CD8-positive, alpha-beta memory T cell (primary cell): ENCODE measurements at regions not wholly inside any gene's neighbourhood (a gene's known extent, or its start where the extent isn't known, plus 50 kb on each side); places are given as distances from the start of the nearest gene placed in this dataset.
"Not testable (repeated sequence)": the region's sequence is repeated elsewhere in the genome, so short reads cannot be mapped to it uniquely, and the experiment has no call there.

Source experiments
- CTCF ChIA-PET: fragments of 350-600 bp; sonication (Branson Sonifier 250); formaldehyde crosslinking; loops from one replicate; lab custom pipeline; 2021; ENCODE audit warnings: antibody characterized with exemption; lab: Charles Lee
- POLR2A ChIA-PET: fragments of 350-600 bp; sonication (Branson Sonifier 250); formaldehyde crosslinking; loops from one replicate; lab custom pipeline; 2021; ENCODE audit warnings: antibody characterized with exemption; lab: Charles Lee
- DNase-seq, 5 donors: peaks; one replicate each; pipeline versions ENCODE4 v3.0.0 to v3.0.0-alpha.2; 2020 to 2022; ENCODE audit warnings: mixed read lengths in 1 of 5
- H3K27ac ChIP-seq: one replicate; pipeline ENCODE4 v1.7.0; 2013; ENCODE audit warnings: low read depth, mild to moderate bottlenecking, low read length, moderate library complexity
- H3K27me3 ChIP-seq: 2 replicates; pipeline ENCODE4 v1.7.0; 2013; ENCODE audit warnings: low read length, mild to moderate bottlenecking; ENCODE audit not compliant: insufficient read depth, poor library complexity, severe bottlenecking
- H3K36me3 ChIP-seq: 2 replicates; pipeline ENCODE4 v1.7.0; 2013; ENCODE audit warnings: mild to moderate bottlenecking, low read length, moderate library complexity; ENCODE audit not compliant: insufficient read depth
- H3K4me1 ChIP-seq: 2 replicates; pipeline ENCODE4 v1.7.0; 2013; ENCODE audit warnings: mild to moderate bottlenecking, low read length, moderate library complexity; ENCODE audit not compliant: insufficient read depth
- H3K4me3 ChIP-seq: 2 replicates; pipeline ENCODE4 v1.7.0; 2013; ENCODE audit warnings: mild to moderate bottlenecking, low read length
- H3K9me3 ChIP-seq: 2 replicates; pipeline ENCODE4 v1.7.0; 2013; ENCODE audit warnings: mild to moderate bottlenecking, low read length
- H3K27ac Mint-ChIP-seq, 8 donors: one replicate each; pipeline ENCODE4 v1.8.0; 2020 to 2021; ENCODE audit warnings: mixed read lengths in 8 of 8, mild to moderate bottlenecking in 6 of 8, inconsistent platforms in 3 of 8, moderate library complexity in 3 of 8
- H3K27me3 Mint-ChIP-seq, 2 donors: one replicate each; pipeline ENCODE4 v1.8.0; 2020 to 2021; ENCODE audit warnings: mixed read lengths in 2 of 2, mild to moderate bottlenecking in 1 of 2, moderate library complexity in 1 of 2
- H3K36me3 Mint-ChIP-seq, 3 donors: one replicate each; pipeline ENCODE4 v1.8.0; 2020 to 2021; ENCODE audit warnings: mixed read lengths in 3 of 3, inconsistent platforms in 1 of 3, mild to moderate bottlenecking in 1 of 3
- H3K4me1 Mint-ChIP-seq, 3 donors: one replicate each; pipeline ENCODE4 v1.8.0; 2020 to 2021; ENCODE audit warnings: mixed read lengths in 3 of 3, inconsistent platforms in 1 of 3, mild to moderate bottlenecking in 1 of 3
- H3K4me3 Mint-ChIP-seq, 7 donors: one replicate each; pipeline ENCODE4 v1.8.0; 2020 to 2021; ENCODE audit warnings: mixed read lengths in 7 of 7, mild to moderate bottlenecking in 6 of 7, moderate library complexity in 4 of 7, inconsistent platforms in 2 of 7
- H3K9me3 Mint-ChIP-seq, 5 donors: one replicate each; pipeline ENCODE4 v1.8.0; 2020 to 2022; ENCODE audit warnings: mixed read lengths in 5 of 5, mild to moderate bottlenecking in 3 of 5, moderate library complexity in 2 of 5, inconsistent platforms in 1 of 5

DNA sequence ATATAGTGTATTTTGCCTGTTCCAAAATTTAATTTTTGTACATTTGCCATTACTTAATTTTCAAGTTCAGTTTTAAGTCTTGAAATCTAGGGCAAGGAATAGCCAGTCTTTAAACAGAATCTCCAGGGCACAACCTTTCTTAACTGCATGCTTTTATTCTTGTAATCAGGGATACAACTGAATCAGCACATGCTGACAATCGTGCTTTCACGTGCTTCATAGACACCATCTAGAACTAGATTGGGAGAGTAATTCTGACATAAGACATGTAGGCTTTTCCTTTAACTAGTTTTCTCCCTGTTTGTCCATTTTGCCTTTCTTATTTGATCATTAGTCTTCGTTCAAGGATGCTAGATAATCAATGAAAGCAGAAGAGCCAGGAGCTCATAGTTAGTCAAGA is 650.4 kb upstream of the CADM2 start:
- Histone ChIP-seq H3K36me3 (no peaks in the 10 kb centered on the region), H3K27me3 (no peaks in the 10 kb centered on the region), H3K4me1 (no peaks in the 10 kb centered on the region), H3K4me3 (no peak overlapping the region), H3K9me3 (no peaks in the 10 kb centered on the region), H3K27ac (no peak overlapping the region)
- Mint-ChIP-seq H3K4me3 (no peak overlapping the region), H3K36me3 (no peaks in the 10 kb centered on the region), H3K9me3 (peaks cover 2 to 31% (median 6%) of the 10 kb centered on the region in 5 donors), H3K27ac (no peak overlapping the region), H3K4me1 (no peaks in the 10 kb centered on the region), H3K27me3 (no peaks in the 10 kb centered on the region)
- ChIA-PET POLR2A (no interaction called here), CTCF (no interaction called here)
- DNase-seq: no peak

DNA sequence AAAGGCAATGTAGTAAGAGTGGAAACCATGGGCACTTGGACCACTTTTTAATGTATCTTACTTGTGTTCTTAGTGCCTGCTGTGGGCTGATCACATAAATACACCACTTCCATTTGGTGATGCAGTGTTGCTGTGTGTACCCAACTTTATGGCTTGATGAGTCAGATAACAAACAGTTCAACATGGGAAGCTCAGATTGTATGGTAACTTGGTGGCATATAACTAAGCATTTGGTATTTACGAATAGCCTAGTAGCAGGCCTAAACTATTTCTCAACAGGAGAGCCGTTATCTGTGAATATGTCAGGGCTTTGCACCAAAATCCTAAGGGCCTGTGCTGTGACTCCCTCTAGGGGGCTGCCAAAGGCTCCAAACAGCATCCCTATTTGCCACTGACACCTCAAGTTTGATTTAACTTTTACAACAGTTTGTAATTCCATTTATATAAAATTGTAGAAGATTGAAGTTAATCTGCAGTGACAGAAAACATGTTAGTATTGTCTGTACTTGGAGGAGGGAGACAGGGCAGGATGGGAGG is 640.4 kb upstream of the CADM2 start:
- Histone ChIP-seq H3K9me3 (no peaks in the 10 kb centered on the region), H3K4me3 (no peak overlapping the region), H3K4me1 (no peaks in the 10 kb centered on the region), H3K27ac (no peak overlapping the region), H3K27me3 (no peaks in the 10 kb centered on the region), H3K36me3 (no peaks in the 10 kb centered on the region)
- no peaks in the 10 kb centered on the region for H3K4me1 Mint-ChIP-seq
- no peak overlapping the region for H3K4me3 Mint-ChIP-seq
- H3K27me3 Mint-ChIP-seq: no peaks in the 10 kb centered on the region
- no peaks in the 10 kb centered on the region for H3K36me3 Mint-ChIP-seq
- CTCF ChIA-PET: no interaction called here
- H3K27ac Mint-ChIP-seq: no peak overlapping the region
- no peak for DNase-seq
- peaks cover 0 to 31% (median 7%) of the 10 kb centered on the region in 5 donors for H3K9me3 Mint-ChIP-seq
- POLR2A ChIA-PET: no interaction called here

DNA sequence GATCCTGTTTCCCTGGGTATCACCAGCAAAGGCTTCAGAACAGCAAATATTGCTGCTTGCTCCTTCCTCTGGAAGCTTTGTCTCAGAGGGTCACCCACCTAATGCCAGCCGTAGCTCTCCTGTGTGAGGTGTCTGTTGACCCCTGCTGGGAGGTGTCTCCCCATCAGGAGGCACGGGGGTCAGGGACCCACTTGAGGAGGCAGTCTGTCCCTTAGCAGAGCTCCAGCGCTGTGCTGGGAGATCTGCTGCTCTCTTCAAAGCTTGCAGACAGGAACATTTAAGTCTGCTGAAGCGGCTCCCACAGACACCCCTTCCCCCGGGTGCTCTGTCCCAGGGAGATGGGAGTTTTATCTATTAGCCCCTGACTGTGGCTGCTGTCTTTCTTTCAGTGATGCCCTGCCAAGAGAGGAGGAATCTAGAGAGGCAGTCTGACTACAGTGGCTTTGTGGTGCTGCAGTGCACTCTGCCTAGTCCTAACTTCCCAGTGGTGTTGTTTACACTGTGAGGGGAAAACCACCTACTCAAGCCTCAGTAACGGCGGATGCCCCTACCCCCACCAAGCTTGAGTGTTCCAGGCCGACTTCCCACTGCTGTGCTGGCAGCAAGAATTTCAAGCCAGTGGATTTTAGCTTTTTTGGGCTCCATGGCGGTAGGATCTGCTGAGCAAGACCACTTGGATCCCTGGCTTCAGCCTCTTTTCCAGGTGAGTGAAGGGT is 593.1 kb upstream of the CADM2 start:
- H3K4me3 ChIP-seq, H3K4me1 Mint-ChIP-seq, H3K4me1 ChIP-seq, H3K27me3 ChIP-seq, H3K4me3 Mint-ChIP-seq, H3K36me3 Mint-ChIP-seq, H3K36me3 ChIP-seq, H3K27ac Mint-ChIP-seq, H3K27me3 Mint-ChIP-seq, DNase-seq, POLR2A ChIA-PET, H3K9me3 ChIP-seq, H3K27ac ChIP-seq, CTCF ChIA-PET: not testable (repeated sequence)
- H3K9me3 Mint-ChIP-seq: peaks cover 25 to 47% (median 28%) of the 10 kb centered on the region in 5 donors
